GM12878 (cell line): ENCODE measurements at regions not wholly inside any gene's neighbourhood (a gene's known extent, or its start where the extent isn't known, plus 50 kb on each side); places are given as distances from the start of the nearest gene placed in this dataset.

ENCODE experiments used
- ATAC-seq: fragments of 200-7000 bp; cut with Tn5 transposase; 3 replicates; pipeline ENCODE4 v1.9.1; 2020; ENCODE audit warnings: mild to moderate bottlenecking, moderate library complexity
- BruUV-seq: library from RNA; stranded (reverse); fragments of 400-500 nt; replicated peaks from 2 replicates; lab custom pipeline; 2021; lab: Mats Ljungman, UMichigan
- CTCF ChIA-PET: fragments of 300-600 bp; sonication (Branson Sonifier 250); formaldehyde crosslinking; extraction: SDS; loops from one replicate; lab custom pipeline; 2021; ENCODE audit warnings: inconsistent platforms; lab: Yijun Ruan, JAX
- POLR2A ChIA-PET: fragments of 350-600 bp; formaldehyde crosslinking; extraction: SDS; loops from one replicate; lab custom pipeline; 2021; ENCODE audit warnings: inconsistent platforms; lab: Charles Lee
- RAD21 ChIA-PET: fragments of 300-600 bp; sonication (Branson Sonifier 250); formaldehyde crosslinking; loops from one replicate; lab custom pipeline; 2023; ENCODE audit warnings: antibody characterized with exemption; ENCODE audit not compliant: unreplicated experiment; lab: Charles Lee
- SMC1A ChIA-PET: fragments of 300-600 bp; sonication (Branson Sonifier 250); formaldehyde crosslinking; loops from one replicate; lab custom pipeline; 2023; ENCODE audit not compliant: unreplicated experiment, uncharacterized antibody; lab: Charles Lee
- DNase-seq: peaks from one replicate; pipeline ENCODE4 v3.0.0-alpha.2; 2011; ENCODE audit warnings: low read depth, low spot score
- FAIRE-seq: peaks from 3 replicates; lab custom pipeline; 2011; peaks lifted over from hg19 to GRCh38; lab: Jason Lieb, UNC
- H2AFZ ChIP-seq: 2 replicates; pipeline ENCODE4 v1.6.0; 2011; ENCODE audit warnings: low read depth, low read length, control low read depth; ENCODE audit not compliant: control insufficient read depth
- H3K27ac ChIP-seq: 2 replicates; pipeline ENCODE4 v1.5.1; 2011; ENCODE audit warnings: control low read depth; ENCODE audit not compliant: control insufficient read depth, insufficient read depth
- H3K27me3 ChIP-seq, 2 experiments: replicated peaks in 1 of 2; 2 replicates each; pipeline versions ENCODE4 v1.6.0 to v1.6.1; 2011; ENCODE audit warnings: low read length in 1 of 2; ENCODE audit not compliant: control insufficient read depth in 2 of 2, insufficient read depth in 2 of 2
- H3K36me3 ChIP-seq, 2 experiments: 2 replicates each; pipeline ENCODE4 v1.5.1; 2011; ENCODE audit warnings: low read length in 1 of 2; ENCODE audit not compliant: control insufficient read depth in 2 of 2, insufficient read depth in 2 of 2
- H3K4me1 ChIP-seq: 2 replicates; pipeline ENCODE4 v1.6.1; 2011; ENCODE audit warnings: mild to moderate bottlenecking, low read length, moderate library complexity, mixed read lengths; ENCODE audit not compliant: control insufficient read depth, insufficient read depth
- H3K4me2 ChIP-seq: 2 replicates; pipeline ENCODE4 v1.6.0; 2011; ENCODE audit warnings: control low read depth; ENCODE audit not compliant: control insufficient read depth, insufficient read depth
- H3K4me3 ChIP-seq: fragments of 200-600 bp; sonication (generic); 2 replicates; pipeline ENCODE4 v1.5.1; 2016
- H3K79me2 ChIP-seq: 2 replicates; pipeline ENCODE4 v1.6.0; 2011; ENCODE audit warnings: low read length; ENCODE audit not compliant: control insufficient read depth, insufficient read depth
- H3K9ac ChIP-seq: 2 replicates; pipeline ENCODE4 v1.8.0; 2011; ENCODE audit warnings: low read length, control low read depth, mixed read lengths; ENCODE audit not compliant: control insufficient read depth, insufficient read depth
- H3K9me3 ChIP-seq: replicated peaks from 3 replicates; pipeline ENCODE4 v1.5.1; 2011; ENCODE audit warnings: mild to moderate bottlenecking, low read length; ENCODE audit not compliant: control insufficient read depth, insufficient read depth
- H4K20me1 ChIP-seq: 2 replicates; pipeline ENCODE4 v1.6.0; 2011; ENCODE audit not compliant: control insufficient read depth, insufficient read depth
- CEBPB ChIP-seq, 2 experiments: fragments of 150-350 bp in 1 of 2; IDR thresholded peaks; 2 replicates each; pipeline ENCODE4 v1.6.1; 2012 to 2014; ENCODE audit warnings: low read depth in 2 of 2, low read length in 2 of 2, borderline replicate concordance in 1 of 2, inconsistent platforms in 1 of 2
- EZH2 ChIP-seq: IDR thresholded peaks from 2 replicates; pipeline ENCODE4 v1.6.1; 2012; ENCODE audit warnings: low read depth, mild to moderate bottlenecking, control low read depth, inconsistent platforms, low read length, borderline replicate concordance; ENCODE audit not compliant: control insufficient read depth
- NRF1 ChIP-seq: conservative IDR thresholded peaks from 2 replicates; pipeline ENCODE4 v1.6.1; 2011; ENCODE audit warnings: mild to moderate bottlenecking, low read depth, low read length, improper control_type of control experiment
- PML ChIP-seq: IDR thresholded peaks from 2 replicates; pipeline ENCODE4 v1.6.1; 2012; ENCODE audit warnings: low read length, inconsistent platforms
- RAD51 ChIP-seq: fragments of 450-650 bp; IDR thresholded peaks from 2 replicates; pipeline ENCODE4 v1.6.1; 2016; ENCODE audit warnings: moderate library complexity, mild to moderate bottlenecking, inconsistent platforms
- RCOR1 ChIP-seq: conservative IDR thresholded peaks from 2 replicates; pipeline ENCODE4 v1.6.1; 2012; ENCODE audit warnings: low read depth, low read length, improper control_type of control experiment
- RELA ChIP-seq: fragments of 450-650 bp; IDR thresholded peaks from 2 replicates; pipeline ENCODE4 v1.8.0; 2014; ENCODE audit warnings: borderline replicate concordance; ENCODE audit not compliant: partially characterized antibody
- ZNF217 ChIP-seq: fragments of 450-650 bp; IDR thresholded peaks from 2 replicates; pipeline ENCODE4 v1.6.1; 2017; ENCODE audit warnings: antibody characterized with exemption, mild to moderate bottlenecking
- ZZZ3 ChIP-seq: IDR thresholded peaks from 2 replicates; pipeline ENCODE4 v1.6.1; 2011; ENCODE audit warnings: low read depth; ENCODE audit not compliant: control insufficient read depth, insufficient read length
- WGBS: methylation state at CpG from one replicate; pipeline ENCODE4 v1.1.6; 2016; ENCODE audit warnings: low lambda C conversion rate; ENCODE audit not compliant: insufficient replicate concordance, insufficient coverage; ENCODE audit errors: missing lambda C conversion rate; 5-methylcytosine and 5-hydroxymethylcytosine counted together
- in situ Hi-C: fragments of 300-500 bp; cut with MboI; formaldehyde crosslinking; loops from 9 replicates; pipeline ENCODE4 v1.14.3; 2018; ENCODE audit warnings: mixed read lengths
- intact Hi-C: fragments of 100-400 bp; cut with micrococcal nuclease; formaldehyde crosslinking; loops from one replicate; pipeline ENCODE4 v1.14.2; 2022; ENCODE audit not compliant: unreplicated experiment
- TF ChIP-seq, protein P1 (sequence below): fragments of 450-650 bp; IDR thresholded peaks from 2 replicates; pipeline ENCODE4 v1.6.1; 2017; ENCODE audit warnings: mild to moderate bottlenecking, low read depth, inconsistent platforms; ENCODE audit not compliant: poor library complexity, severe bottlenecking
- TF ChIP-seq, protein P2 (sequence below): IDR thresholded peaks from 2 replicates; pipeline ENCODE4 v1.6.1; 2012; ENCODE audit warnings: low read depth, low read length, improper control_type of control experiment

DNA sequence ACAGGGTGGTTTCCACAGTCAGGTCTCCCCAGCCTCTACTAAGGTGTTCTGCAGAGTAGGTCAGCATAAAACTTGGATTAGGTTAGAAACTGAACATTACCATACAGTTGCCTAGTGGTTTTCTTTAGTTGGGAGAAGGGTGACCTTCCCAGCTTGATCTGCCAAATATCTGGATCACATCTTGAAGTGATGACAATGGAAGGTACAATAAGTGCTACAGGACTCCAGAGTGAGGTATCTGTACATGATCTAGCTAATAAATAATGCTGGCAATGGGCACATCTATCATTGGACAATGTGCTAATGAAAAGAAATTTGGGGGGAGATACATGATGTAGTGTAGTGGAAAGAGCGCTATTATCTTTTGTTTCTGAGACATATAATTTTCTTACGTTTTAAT, 54.6 kb upstream of the ACVR1 start:
- no peaks in the 10 kb centered on the region for H4K20me1 ChIP-seq
- H3K4me1 ChIP-seq: no peaks in the 10 kb centered on the region
- WGBS: 46% methylated on average over 2 of the region's 2 CpGs
- CTCF ChIA-PET: no interaction called here
- SMC1A ChIA-PET: no interaction called here
- H3K36me3 ChIP-seq: no peaks in the 10 kb centered on the region
- H3K4me2 ChIP-seq: no peak overlapping the region
- RAD21 ChIA-PET: no interaction called here
- intact Hi-C loops: no loop called here
- H3K27me3 ChIP-seq: no peaks in the 10 kb centered on the region; a peak in 1 of 4 replicates
- no peak overlapping the region for H3K4me3 ChIP-seq
- POLR2A ChIA-PET: no interaction called here
- no peaks in the 10 kb centered on the region for H3K9me3 ChIP-seq
- no peak overlapping the region for H2AFZ ChIP-seq
- DNase-seq: no peak
- H3K27ac ChIP-seq: no peak overlapping the region
- no peaks in the 10 kb centered on the region for H3K79me2 ChIP-seq
- ATAC-seq: no peak
- TF ChIP-seq ZNF217 (no peak), RCOR1 (no peak), RAD51 (no peak), RELA (no peak), PML (no peak), ZZZ3 (no peak), CEBPB (IDR thresholded peaks at IDR 0.05; ENCODE audit: borderline replicate concordance in 1 of 2, low read depth in 2 of 2, low read length in 2 of 2) (no peak), NRF1 (no peak), EZH2 (no peak)
- TF ChIP-seq, protein P1, sequence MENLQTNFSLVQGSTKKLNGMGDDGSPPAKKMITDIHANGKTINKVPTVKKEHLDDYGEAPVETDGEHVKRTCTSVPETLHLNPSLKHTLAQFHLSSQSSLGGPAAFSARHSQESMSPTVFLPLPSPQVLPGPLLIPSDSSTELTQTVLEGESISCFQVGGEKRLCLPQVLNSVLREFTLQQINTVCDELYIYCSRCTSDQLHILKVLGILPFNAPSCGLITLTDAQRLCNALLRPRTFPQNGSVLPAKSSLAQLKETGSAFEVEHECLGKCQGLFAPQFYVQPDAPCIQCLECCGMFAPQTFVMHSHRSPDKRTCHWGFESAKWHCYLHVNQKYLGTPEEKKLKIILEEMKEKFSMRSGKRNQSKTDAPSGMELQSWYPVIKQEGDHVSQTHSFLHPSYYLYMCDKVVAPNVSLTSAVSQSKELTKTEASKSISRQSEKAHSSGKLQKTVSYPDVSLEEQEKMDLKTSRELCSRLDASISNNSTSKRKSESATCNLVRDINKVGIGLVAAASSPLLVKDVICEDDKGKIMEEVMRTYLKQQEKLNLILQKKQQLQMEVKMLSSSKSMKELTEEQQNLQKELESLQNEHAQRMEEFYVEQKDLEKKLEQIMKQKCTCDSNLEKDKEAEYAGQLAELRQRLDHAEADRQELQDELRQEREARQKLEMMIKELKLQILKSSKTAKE: no peak
- TF ChIP-seq, protein P2, sequence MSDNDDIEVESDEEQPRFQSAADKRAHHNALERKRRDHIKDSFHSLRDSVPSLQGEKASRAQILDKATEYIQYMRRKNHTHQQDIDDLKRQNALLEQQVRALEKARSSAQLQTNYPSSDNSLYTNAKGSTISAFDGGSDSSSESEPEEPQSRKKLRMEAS: no peak
- H3K9ac ChIP-seq: no peak overlapping the region
- BruUV-seq: no TSS peak
- FAIRE-seq: no peak
- in situ Hi-C loops: no loop called here
